Fibroblast of lung (primary cell): ENCODE measurements at regions not wholly inside any gene's neighbourhood (a gene's known extent, or its start where the extent isn't known, plus 50 kb on each side); places are given as distances from the start of the nearest gene placed in this dataset.

Experiments used
- DNase-seq, 2 donors: peaks; one replicate each; pipeline versions ENCODE4 v3.0.0 to v3.0.0-alpha.2; 2010; ENCODE audit warnings: low read depth in 2 of 2
- H2AFZ ChIP-seq: 2 replicates; pipeline ENCODE4 v1.5.1; 2012; ENCODE audit warnings: low read length, control low read depth, inconsistent platforms
- H3K27ac ChIP-seq: 2 replicates; pipeline ENCODE4 v1.5.1; 2011; ENCODE audit warnings: low read length, control low read depth; ENCODE audit not compliant: insufficient read depth
- H3K27me3 ChIP-seq: 2 replicates; pipeline ENCODE4 v1.5.1; 2011; ENCODE audit warnings: mild to moderate bottlenecking, low read length; ENCODE audit not compliant: control insufficient read depth, insufficient read depth
- H3K36me3 ChIP-seq: 2 replicates; pipeline ENCODE4 v1.5.1; 2011; ENCODE audit warnings: low read length; ENCODE audit not compliant: control insufficient read depth, insufficient read depth
- H3K4me1 ChIP-seq: 2 replicates; pipeline ENCODE4 v1.5.1; 2011; ENCODE audit warnings: low read length; ENCODE audit not compliant: control insufficient read depth, insufficient read depth; ENCODE audit errors: extremely low read depth
- H3K4me2 ChIP-seq: 2 replicates; pipeline ENCODE4 v1.5.1; 2011; ENCODE audit warnings: low read length, control low read depth; ENCODE audit not compliant: insufficient read depth; ENCODE audit errors: extremely low read depth
- H3K4me3 ChIP-seq, 4 experiments: fragments of 200-600 bp in 1 of 4; sonication (generic) in 1 of 4; replicated peaks in 1 of 4; 2 replicates each; pipeline ENCODE4 v1.5.1; 2011 to 2016; ENCODE audit warnings: low read length in 4 of 4, low read depth in 3 of 4, mild to moderate bottlenecking in 3 of 4, control low read depth in 2 of 4, inconsistent platforms in 1 of 4, mixed read lengths in 1 of 4; ENCODE audit not compliant: insufficient read depth in 1 of 4; ENCODE audit errors: control extremely low read depth in 1 of 4
- H3K79me2 ChIP-seq: 2 replicates; pipeline ENCODE4 v1.5.1; 2012; ENCODE audit warnings: mild to moderate bottlenecking, low read length, inconsistent platforms; ENCODE audit not compliant: control insufficient read depth, insufficient read depth
- H3K9ac ChIP-seq: 2 replicates; pipeline ENCODE4 v1.5.1; 2011; ENCODE audit warnings: mild to moderate bottlenecking, low read length, control low read depth; ENCODE audit not compliant: insufficient read depth
- H3K9me3 ChIP-seq: 2 replicates; pipeline ENCODE4 v1.5.1; 2012; ENCODE audit warnings: low read depth, low read length; ENCODE audit not compliant: control insufficient read depth, insufficient read depth
- H4K20me1 ChIP-seq: 2 replicates; pipeline ENCODE4 v1.5.1; 2011; ENCODE audit warnings: low read length; ENCODE audit not compliant: control insufficient read depth, insufficient read depth; ENCODE audit errors: extremely low read depth
- EZH2 ChIP-seq: IDR thresholded peaks from 2 replicates; pipeline ENCODE4 v1.5.1; 2012; ENCODE audit warnings: low read length, control low read depth, mild to moderate bottlenecking; ENCODE audit errors: missing control alignments
- TF ChIP-seq, protein P1 (sequence below), 2 donors: IDR thresholded peaks in 1 of 2; conservative IDR thresholded peaks in 1 of 2; 1 replicate in 1 of 2; 2 replicates in 1 of 2; pipeline ENCODE4 v1.5.1; 2011 to 2012; ENCODE audit warnings: low read length in 2 of 2, control low read depth in 1 of 2, inconsistent platforms in 1 of 2, low read depth in 1 of 2, mild to moderate bottlenecking in 1 of 2

DNA sequence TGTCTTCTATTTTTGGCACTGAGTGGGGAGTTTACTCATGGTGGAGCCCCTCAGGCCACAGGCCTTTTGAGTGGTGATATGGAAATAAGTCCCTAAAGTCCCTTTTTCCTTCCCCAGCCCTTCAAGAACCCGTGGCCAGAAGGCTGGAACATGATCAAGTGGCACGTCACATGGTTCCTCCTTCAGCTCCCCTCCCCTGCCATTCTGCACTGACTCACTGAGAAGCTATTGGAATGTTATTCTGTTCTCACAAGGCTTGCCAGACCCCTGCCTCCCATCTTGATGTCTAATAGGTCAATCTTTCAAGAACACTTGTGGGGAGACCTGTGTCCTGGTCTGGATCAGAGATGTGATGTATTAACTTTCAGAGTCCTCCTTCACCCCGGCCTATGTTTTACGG is 279.8 kb downstream of the SEC23IP start:
- peak in 1 of 2 donors; percentile 72 for DNase-seq
- H2AFZ ChIP-seq: no peak overlapping the region

DNA sequence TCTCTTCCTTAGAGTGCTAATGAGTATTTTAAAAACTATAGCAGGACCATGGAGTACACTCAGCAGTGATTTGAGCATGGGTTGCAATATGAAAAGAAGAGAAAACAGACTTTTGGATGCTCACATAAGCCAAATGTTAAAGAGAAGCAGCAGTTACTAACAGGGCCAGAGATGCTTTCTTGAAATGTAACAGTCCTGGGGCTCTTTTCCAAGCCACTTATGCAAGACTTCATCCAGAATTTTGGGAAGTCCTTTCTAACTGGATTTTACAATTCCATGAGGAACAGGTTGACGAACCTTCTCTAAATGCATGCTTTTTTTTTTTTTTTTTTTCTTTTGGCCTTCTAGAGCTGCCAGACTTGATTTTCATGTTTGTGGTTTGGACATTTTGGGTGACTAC is 282.0 kb downstream of the SEC23IP start:
- Histone ChIP-seq H3K9me3 (no peaks in the 10 kb centered on the region), H3K79me2 (no peaks in the 10 kb centered on the region), H4K20me1 (no peaks in the 10 kb centered on the region), H3K4me2 (no peak overlapping the region), H3K4me3 (no peak overlapping the region), H3K27me3 (no peaks in the 10 kb centered on the region), H3K4me1 (no peaks in the 10 kb centered on the region), H3K27ac (no peak overlapping the region), H2AFZ (no peak overlapping the region), H3K9ac (no peak overlapping the region), H3K36me3 (no peaks in the 10 kb centered on the region)
- TF ChIP-seq EZH2: no peak
- TF ChIP-seq, protein P1, sequence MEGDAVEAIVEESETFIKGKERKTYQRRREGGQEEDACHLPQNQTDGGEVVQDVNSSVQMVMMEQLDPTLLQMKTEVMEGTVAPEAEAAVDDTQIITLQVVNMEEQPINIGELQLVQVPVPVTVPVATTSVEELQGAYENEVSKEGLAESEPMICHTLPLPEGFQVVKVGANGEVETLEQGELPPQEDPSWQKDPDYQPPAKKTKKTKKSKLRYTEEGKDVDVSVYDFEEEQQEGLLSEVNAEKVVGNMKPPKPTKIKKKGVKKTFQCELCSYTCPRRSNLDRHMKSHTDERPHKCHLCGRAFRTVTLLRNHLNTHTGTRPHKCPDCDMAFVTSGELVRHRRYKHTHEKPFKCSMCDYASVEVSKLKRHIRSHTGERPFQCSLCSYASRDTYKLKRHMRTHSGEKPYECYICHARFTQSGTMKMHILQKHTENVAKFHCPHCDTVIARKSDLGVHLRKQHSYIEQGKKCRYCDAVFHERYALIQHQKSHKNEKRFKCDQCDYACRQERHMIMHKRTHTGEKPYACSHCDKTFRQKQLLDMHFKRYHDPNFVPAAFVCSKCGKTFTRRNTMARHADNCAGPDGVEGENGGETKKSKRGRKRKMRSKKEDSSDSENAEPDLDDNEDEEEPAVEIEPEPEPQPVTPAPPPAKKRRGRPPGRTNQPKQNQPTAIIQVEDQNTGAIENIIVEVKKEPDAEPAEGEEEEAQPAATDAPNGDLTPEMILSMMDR (conservative IDR thresholded peaks at IDR 0.05 in 1 of 2, IDR thresholded peaks at IDR 0.05 in 1 of 2; ENCODE audit: low read depth in 1 of 2, low read length in 2 of 2): no peak
- no peak for DNase-seq

More for the DNA sequence above, 279.8 kb downstream of the SEC23IP start:
- Histone ChIP-seq H3K4me3 (no peak overlapping the region), H4K20me1 (no peaks in the 10 kb centered on the region), H3K4me2 (no peak overlapping the region), H3K27ac (no peak overlapping the region), H3K27me3 (no peaks in the 10 kb centered on the region), H3K9me3 (no peaks in the 10 kb centered on the region), H3K36me3 (no peaks in the 10 kb centered on the region), H3K79me2 (no peaks in the 10 kb centered on the region), H3K9ac (no peak overlapping the region), H3K4me1 (no peaks in the 10 kb centered on the region)
- TF ChIP-seq, protein P1 (conservative IDR thresholded peaks at IDR 0.05 in 1 of 2, IDR thresholded peaks at IDR 0.05 in 1 of 2; ENCODE audit: low read depth in 1 of 2, low read length in 2 of 2): no peak
- no peak for TF ChIP-seq EZH2

DNA sequence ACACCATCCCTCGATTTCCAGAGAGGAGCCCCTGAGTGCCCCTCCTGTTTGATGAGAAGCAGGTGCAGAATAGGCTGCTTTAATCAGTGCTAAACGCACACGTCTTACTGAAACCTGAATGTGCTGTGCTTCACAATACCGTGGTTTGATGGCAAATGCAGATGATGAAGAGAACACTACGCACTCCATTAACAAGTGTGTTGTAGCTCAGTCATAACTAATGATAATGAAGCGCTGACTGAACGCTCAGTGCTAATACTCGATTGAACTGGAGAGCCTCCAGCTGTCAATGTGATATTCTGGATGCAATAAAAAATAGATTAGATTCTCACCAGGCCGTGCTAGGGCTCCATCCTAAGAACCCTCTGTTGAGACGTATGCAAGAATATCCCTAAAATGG is 279.7 kb upstream of the PLPP4 start:
- Histone ChIP-seq H3K4me1 (no peaks in the 10 kb centered on the region), H3K9me3 (no peaks in the 10 kb centered on the region), H3K36me3 (no peaks in the 10 kb centered on the region), H3K4me3 (no peak overlapping the region), H3K79me2 (no peaks in the 10 kb centered on the region), H3K27me3 (no peaks in the 10 kb centered on the region), H4K20me1 (no peaks in the 10 kb centered on the region), H2AFZ (no peak overlapping the region), H3K4me2 (no peak overlapping the region), H3K9ac (no peak overlapping the region), H3K27ac (no peak overlapping the region)
- no peak for TF ChIP-seq EZH2
- TF ChIP-seq, protein P1 (conservative IDR thresholded peaks at IDR 0.05 in 1 of 2, IDR thresholded peaks at IDR 0.05 in 1 of 2; ENCODE audit: low read depth in 1 of 2, low read length in 2 of 2): no peak
- no peak for DNase-seq
